Stomach (tissue), 8 donors: ENCODE measurements at regions not wholly inside any gene's neighbourhood (a gene's known extent, or its start where the extent isn't known, plus 50 kb on each side); places are given as distances from the start of the nearest gene placed in this dataset.

Experiments used
- DNase-seq, 2 donors: peaks; one replicate each; pipeline versions ENCODE4 v3.0.0 to v3.0.0-alpha.2; 2013 to 2019
- H3K27ac ChIP-seq, 5 donors: fragments of 200-600 bp in 4 of 5; sonication (generic) in 4 of 5; one replicate each; pipeline ENCODE4 v1.5.1; 2013 to 2019; ENCODE audit warnings: mild to moderate bottlenecking in 1 of 5, moderate library complexity in 1 of 5
- H3K27me3 ChIP-seq, 3 donors: fragments of 200-600 bp; sonication (generic); one replicate each; pipeline ENCODE4 v1.5.1; 2017 to 2019; ENCODE audit warnings: mixed run types in 1 of 3
- H3K36me3 ChIP-seq, 4 donors: fragments of 200-600 bp; sonication (generic); 1 replicate in 3 of 4; 2 replicates in 1 of 4; pipeline ENCODE4 v1.5.1; 2016 to 2019
- H3K4me1 ChIP-seq, 4 donors: fragments of 200-600 bp; sonication (generic); one replicate each; pipeline ENCODE4 v1.5.1; 2016 to 2019
- H3K4me3 ChIP-seq, 4 donors: fragments of 200-600 bp; sonication (generic) in 3 of 4; one replicate each; pipeline ENCODE4 v1.5.1; 2016 to 2019; ENCODE audit warnings: mild to moderate bottlenecking in 1 of 4
- H3K9me3 ChIP-seq, 4 donors: fragments of 200-600 bp; sonication (generic); one replicate each; pipeline ENCODE4 v1.5.1; 2016 to 2019
- EP300 ChIP-seq: sonication (generic); formaldehyde crosslinking; IDR thresholded peaks from one replicate; pipeline ENCODE4 v1.6.1; 2017; ENCODE audit warnings: antibody characterized with exemption
- POLR2A ChIP-seq, 4 donors: fragments of 450-650 bp; IDR thresholded peaks; one replicate each; pipeline ENCODE4 v1.6.1; 2016; ENCODE audit warnings: antibody characterized with exemption in 4 of 4, control low read depth in 2 of 4, mild to moderate bottlenecking in 1 of 4, moderate library complexity in 1 of 4
- POLR2AphosphoS5 ChIP-seq, 3 donors: sonication (generic); formaldehyde crosslinking; IDR thresholded peaks; one replicate each; pipeline ENCODE4 v1.6.1; 2016; ENCODE audit warnings: antibody characterized with exemption in 3 of 3
- WGBS, 5 donors: extraction: QIAGEN DNeasy Blood & Tissue Kit in 3 of 5; methylation state at CpG; one replicate each; pipeline versions ENCODE4 v1.1.5 to v1.1.7; 2013 to 2018; 5-methylcytosine and 5-hydroxymethylcytosine counted together
- intact Hi-C: fragments of 100-400 bp; cut with DNase I; formaldehyde crosslinking; loops from one replicate; pipeline ENCODE4 v1.15.1; 2023; ENCODE audit warnings: low total_unique reads
- TF ChIP-seq, protein P1 (sequence below), 7 experiments: fragments of 450-650 bp in 4 of 7; fragments of 200-600 bp in 3 of 7; sonication (generic) in 3 of 7; IDR thresholded peaks; one replicate each; pipeline ENCODE4 v1.5.1; 2016 to 2019; ENCODE audit warnings: antibody characterized with exemption in 7 of 7, control low read depth in 2 of 7, mild to moderate bottlenecking in 1 of 7
- donor health status: healthy with polysubstance abuse.
- donor health status: Bipolar disorder and iron deficiency.
- donor health status: healthy.

- TF ChIP-seq POLR2AphosphoS5 (IDR thresholded peaks at IDR 0.05) (no peak), POLR2A (IDR thresholded peaks at IDR 0.05) (no peak), EP300 (no peak)
- TF ChIP-seq, protein P1, sequence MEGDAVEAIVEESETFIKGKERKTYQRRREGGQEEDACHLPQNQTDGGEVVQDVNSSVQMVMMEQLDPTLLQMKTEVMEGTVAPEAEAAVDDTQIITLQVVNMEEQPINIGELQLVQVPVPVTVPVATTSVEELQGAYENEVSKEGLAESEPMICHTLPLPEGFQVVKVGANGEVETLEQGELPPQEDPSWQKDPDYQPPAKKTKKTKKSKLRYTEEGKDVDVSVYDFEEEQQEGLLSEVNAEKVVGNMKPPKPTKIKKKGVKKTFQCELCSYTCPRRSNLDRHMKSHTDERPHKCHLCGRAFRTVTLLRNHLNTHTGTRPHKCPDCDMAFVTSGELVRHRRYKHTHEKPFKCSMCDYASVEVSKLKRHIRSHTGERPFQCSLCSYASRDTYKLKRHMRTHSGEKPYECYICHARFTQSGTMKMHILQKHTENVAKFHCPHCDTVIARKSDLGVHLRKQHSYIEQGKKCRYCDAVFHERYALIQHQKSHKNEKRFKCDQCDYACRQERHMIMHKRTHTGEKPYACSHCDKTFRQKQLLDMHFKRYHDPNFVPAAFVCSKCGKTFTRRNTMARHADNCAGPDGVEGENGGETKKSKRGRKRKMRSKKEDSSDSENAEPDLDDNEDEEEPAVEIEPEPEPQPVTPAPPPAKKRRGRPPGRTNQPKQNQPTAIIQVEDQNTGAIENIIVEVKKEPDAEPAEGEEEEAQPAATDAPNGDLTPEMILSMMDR (IDR thresholded peaks at IDR 0.05) = no peak
- Histone ChIP-seq H3K4me3 (no peak overlapping the region), H3K9me3 (no peaks in the 10 kb centered on the region), H3K4me1 (peaks cover 0 to under 1% (median 0%) of the 10 kb centered on the region in 4 donors), H3K27ac (no peak overlapping the region), H3K36me3 (no peaks in the 10 kb centered on the region), H3K27me3 (no peaks in the 10 kb centered on the region)
- WGBS, 5 donors = 85 to 96% (median 93%) methylated on average over 6 of the region's 6 CpGs
- no peak for DNase-seq
- intact Hi-C loops = no loop called here
Measured at GRCh38 chr16:79267146-79267545, 333.4 kb downstream of the MAF start.

DNA sequence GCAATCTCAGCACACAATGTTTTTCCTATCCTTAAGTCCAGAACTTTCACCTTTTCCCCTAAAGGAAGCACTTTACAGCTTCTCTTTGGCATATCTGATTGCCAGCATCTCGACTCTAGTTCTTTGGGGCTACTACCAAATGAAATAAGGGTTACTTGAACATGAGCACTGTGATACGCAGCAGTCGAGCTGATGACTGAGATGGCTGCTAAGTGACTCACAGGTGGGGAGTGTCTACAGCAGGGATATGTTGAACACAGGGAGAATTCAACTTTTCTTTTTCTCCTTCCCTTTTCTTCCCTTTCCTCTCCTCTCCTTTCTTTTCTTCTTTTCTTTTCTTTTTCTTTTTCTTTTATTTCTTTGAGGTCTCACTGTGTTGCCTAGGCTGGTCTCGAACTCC, 334.8 kb downstream of the MAF start:
- no peak for DNase-seq
- Histone ChIP-seq H3K9me3 (no peaks in the 10 kb centered on the region), H3K27ac (no peak overlapping the region), H3K36me3 (no peaks in the 10 kb centered on the region), H3K27me3 (no peaks in the 10 kb centered on the region), H3K4me3 (no peak overlapping the region), H3K4me1 (peaks cover 0 to 9% (median 4%) of the 10 kb centered on the region in 4 donors)
- WGBS, 5 donors = 80 to 86% (median 83%) methylated on average over 4 of the region's 4 CpGs
- TF ChIP-seq EP300 (no peak), POLR2A (IDR thresholded peaks at IDR 0.05) (no peak), POLR2AphosphoS5 (IDR thresholded peaks at IDR 0.05) (no peak)
- TF ChIP-seq, protein P1 (IDR thresholded peaks at IDR 0.05) = no peak
- intact Hi-C loops = no loop called here

- Histone ChIP-seq H3K27me3 (no peaks in the 10 kb centered on the region), H3K27ac (no peak overlapping the region), H3K36me3 (no peaks in the 10 kb centered on the region), H3K9me3 (no peaks in the 10 kb centered on the region), H3K4me1 (peaks cover 0 to 9% (median 4%) of the 10 kb centered on the region in 4 donors), H3K4me3 (no peak overlapping the region)
- no peak for TF ChIP-seq EP300
- no peak for TF ChIP-seq POLR2A (IDR thresholded peaks at IDR 0.05)
- no peak for TF ChIP-seq POLR2AphosphoS5 (IDR thresholded peaks at IDR 0.05)
- TF ChIP-seq, protein P1 (IDR thresholded peaks at IDR 0.05) = no peak
- no peak for DNase-seq
- intact Hi-C loops = no loop called here
- WGBS, 5 donors = 84 to 92% (median 85%) methylated on average over 5 of the region's 5 CpGs
Measured at GRCh38 chr16:79265196-79265595, 335.3 kb downstream of the MAF start.

DNA sequence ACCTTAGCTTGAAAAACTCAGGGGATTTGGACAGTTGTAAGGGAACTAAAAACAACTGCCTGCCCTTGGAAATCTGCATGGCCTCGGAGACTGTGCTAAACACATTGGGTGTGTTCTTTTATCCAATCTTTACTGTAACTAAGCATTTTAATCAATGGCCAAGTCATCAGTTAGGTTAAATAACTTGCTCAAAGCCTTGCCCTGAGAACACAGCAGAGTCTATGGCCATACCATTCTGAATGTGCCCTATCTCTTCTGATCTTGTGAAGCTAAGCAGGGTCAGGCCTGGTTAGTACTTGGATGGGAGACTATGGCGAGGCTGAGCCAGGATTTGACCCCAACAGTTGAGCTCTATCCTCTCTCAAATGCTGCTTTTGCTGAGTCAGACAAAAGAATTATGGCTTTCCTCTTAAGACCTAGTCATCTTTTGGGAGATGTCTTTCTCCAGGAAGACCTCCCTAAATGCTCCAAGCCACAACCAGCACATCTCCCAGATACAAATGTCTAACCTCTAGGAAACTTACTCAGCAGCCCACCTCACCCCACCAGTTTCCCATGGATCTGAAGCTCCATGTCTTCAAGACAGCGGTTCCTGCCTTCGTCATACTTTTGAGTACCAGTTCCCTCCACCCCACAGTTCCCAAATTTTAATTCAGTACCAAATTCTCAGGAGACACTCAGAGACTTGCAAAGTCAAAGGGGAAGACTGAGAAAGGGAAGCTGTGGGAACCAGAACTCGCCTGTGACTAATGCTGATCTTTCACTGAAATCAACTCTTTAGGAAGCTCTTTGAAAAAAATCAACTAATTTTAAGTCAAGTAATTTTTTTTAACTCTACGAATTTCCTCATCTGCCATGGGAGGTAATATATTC, 336.1 kb downstream of the MAF start:
- Histone ChIP-seq H3K27ac (no peak overlapping the region), H3K9me3 (no peaks in the 10 kb centered on the region), H3K4me1 (peaks cover 0 to 9% (median 4%) of the 10 kb centered on the region in 4 donors), H3K36me3 (no peaks in the 10 kb centered on the region), H3K27me3 (no peaks in the 10 kb centered on the region), H3K4me3 (no peak overlapping the region)
- WGBS, 5 donors = 78 to 85% (median 82%) methylated on average over 6 of the region's 6 CpGs
- TF ChIP-seq POLR2A (IDR thresholded peaks at IDR 0.05) = no peak
- intact Hi-C loops = no loop called here
- no peak for DNase-seq

DNA sequence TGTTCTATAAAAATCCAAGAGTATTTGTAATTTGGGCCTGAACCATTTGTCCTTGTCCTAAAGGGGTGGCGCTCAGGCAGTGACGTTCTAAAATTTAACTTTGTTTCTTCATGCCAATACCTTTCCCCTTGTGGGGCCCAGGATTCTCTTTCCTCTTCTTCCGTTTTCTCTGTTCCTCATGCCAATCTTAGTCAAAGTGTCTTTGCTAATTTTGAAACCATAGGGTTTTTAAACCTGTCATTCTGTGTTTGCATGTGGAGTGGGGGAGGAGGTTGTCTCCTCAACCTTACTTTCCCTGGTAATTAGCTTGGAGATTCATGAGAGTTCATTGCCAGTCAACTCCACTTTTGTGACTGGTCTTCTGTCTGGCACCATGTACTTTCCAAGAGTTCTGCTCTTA, 337.1 kb downstream of the MAF start:
- no peaks in the 10 kb centered on the region for H3K9me3 ChIP-seq
- no peaks in the 10 kb centered on the region for H3K36me3 ChIP-seq
- no peak for DNase-seq
- WGBS, 5 donors = 88 to 94% (median 92%) methylated on average over 3 of the region's 3 CpGs
- TF ChIP-seq POLR2AphosphoS5 (IDR thresholded peaks at IDR 0.05) (no peak), POLR2A (IDR thresholded peaks at IDR 0.05) (no peak), EP300 (no peak)
- TF ChIP-seq, protein P1 (IDR thresholded peaks at IDR 0.05) = no peak
- no peaks in the 10 kb centered on the region for H3K27me3 ChIP-seq
- H3K27ac ChIP-seq = no peak overlapping the region
- intact Hi-C loops = no loop called here
- H3K4me3 ChIP-seq = no peak overlapping the region
- peaks cover 0 to 9% (median 4%) of the 10 kb centered on the region in 4 donors for H3K4me1 ChIP-seq
